HS-27A (cell line): ENCODE measurements at regions not wholly inside any gene's neighbourhood (a gene's known extent, or its start where the extent isn't known, plus 50 kb on each side); places are given as distances from the start of the nearest gene placed in this dataset.
"Not testable (repeated sequence)": the region's sequence is repeated elsewhere in the genome, so short reads cannot be mapped to it uniquely, and the experiment has no call there.

ENCODE experiments used
- DNase-seq: peaks from one replicate; pipeline ENCODE4 v3.0.0-alpha.2; 2012; ENCODE audit warnings: low read depth, missing footprints

DNA sequence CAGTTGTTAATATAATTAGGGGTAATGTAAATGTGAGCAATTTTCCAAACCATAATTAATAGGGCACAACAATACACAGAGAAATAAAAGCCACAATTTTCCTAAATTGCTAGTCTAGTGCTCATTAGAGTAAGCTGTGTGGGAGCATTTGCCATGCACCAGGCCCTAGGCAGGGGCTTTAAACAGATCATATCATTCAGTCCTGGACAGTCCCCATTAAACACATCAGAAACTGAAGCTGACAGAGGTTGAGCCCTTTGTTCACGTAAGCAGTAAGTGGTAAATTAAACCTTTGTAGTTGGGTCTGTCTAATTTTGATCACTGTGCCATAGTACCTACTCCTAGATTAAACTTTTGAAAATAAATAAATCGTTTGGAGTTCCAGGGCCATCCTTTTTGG lies 931.1 kb downstream of the C6orf118 start:
- DNase-seq = no peak

GRCh38 chr6:164377348-164377918 lies 932.0 kb downstream of the C6orf118 start:
- DNase-seq = no peak

DNA sequence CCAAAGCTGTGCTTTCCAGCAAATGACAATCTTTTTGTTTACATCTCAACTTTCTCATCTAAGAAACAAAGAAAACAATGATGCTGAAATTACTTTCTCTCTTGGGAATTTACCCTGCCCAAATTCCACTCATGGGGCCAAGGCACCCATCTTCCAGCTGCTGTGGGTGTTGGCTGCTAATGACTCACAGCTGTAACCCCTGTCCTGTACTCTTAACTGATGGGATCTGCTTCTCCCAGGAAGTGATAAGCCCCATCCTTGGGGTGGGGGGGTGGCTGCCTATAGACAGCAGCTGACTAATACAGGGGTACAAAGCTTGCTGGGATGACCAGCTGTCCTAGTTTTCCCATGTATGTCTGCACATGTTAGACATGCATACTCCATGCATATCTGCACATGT lies 938.6 kb downstream of the C6orf118 start:
- no peak for DNase-seq

GRCh38 chr6:164359441-164359840 lies 944.9 kb downstream of the QKI start:
- DNase-seq = no peak

GRCh38 chr6:164359036-164359435 lies 944.5 kb downstream of the QKI start:
- no peak for DNase-seq

DNA sequence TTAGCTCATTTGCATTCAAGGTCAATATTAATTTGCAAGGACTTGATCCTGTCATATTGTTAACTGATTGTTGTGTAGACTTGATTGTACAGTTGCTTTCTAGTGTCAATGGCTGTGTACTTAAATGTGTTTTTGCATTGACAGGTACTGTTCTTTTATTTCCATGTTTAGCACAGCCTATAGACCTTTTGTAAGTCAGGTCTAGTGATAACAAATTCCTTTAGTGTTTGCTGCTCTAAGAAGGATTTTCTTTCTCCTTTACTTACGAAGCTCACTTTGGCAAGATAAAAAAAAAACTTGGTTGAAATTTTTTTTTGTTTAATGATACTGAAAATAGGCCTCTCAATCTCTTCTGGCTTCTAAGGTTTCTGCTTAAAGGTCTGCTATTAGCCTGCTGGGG lies 942.3 kb downstream of the QKI start:
- no peak for DNase-seq

- no peak for DNase-seq
Measured at GRCh38 chr6:164347455-164347854, 932.9 kb downstream of the QKI start.

DNA sequence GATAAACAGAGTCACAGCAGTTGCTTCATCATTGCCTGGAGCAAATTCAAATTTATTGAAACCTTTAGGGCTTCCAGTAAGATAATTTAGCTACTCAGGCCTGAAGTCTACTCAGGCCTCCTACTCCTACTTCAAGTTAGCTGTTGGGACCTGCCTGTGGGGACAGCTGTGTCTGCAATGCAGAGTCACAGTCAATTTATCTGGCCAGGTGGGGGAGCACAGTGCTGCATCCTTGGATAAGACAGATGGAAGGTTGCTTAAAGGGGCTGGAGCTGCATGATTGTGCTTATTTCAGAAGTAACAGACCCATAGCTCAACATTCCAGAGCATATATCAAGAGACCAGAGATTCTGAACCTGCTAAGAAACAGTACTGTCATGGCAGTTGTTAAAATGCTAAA lies 932.1 kb downstream of the QKI start:
- no peak for DNase-seq

DNA sequence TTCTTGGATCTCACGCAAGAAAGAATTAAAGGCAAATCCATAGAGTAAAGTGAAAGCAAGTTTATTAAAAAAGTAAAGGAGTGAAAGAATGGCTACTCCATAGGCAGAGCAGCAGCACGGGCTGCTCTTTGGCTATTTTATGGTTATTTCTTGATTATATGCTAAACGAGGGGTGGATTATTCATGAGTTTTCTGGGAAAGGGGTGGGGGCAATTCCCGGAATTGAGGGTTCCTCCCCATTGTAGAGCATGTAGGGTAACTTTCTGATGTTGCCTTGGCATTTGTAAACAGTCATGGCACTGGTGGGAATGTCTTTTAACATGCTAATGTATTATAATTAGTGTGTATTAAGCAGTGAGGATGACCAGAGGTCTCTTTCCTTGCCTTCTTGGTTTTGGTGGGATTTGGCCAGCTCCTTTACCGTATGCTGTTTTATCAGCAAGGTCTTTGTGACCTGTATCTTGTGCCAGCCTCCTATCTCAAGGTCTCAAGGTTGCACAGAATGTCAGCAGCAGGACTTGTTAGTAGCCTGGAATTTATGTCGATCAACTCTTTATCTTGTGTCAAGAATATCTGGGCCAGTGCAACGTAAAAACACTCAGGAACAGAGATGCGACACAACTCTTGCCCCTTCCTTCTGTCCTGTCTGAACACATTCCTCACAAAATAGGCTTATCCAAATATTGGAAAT lies 931.4 kb downstream of the QKI start:
- DNase-seq = no peak

DNA sequence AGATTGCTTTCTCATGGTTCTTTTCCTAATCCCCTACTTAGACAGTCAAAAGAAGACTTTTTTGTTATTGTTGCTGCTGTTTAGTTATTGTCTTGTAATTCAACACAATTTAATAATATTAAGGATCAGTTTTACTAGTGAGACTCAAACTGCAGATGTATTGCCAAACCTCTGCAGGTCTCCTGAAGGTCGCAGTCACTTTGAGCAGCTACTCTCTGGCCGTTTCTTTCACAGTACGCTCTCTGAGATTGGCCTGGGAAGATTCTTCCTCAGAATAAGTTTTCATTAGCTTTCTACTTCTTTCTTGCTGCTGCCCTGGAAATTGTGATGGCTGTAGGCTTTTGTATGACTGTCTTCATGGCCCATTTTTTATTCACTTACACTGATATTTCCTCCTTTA lies 930.8 kb downstream of the QKI start:
- no peak for DNase-seq

DNA sequence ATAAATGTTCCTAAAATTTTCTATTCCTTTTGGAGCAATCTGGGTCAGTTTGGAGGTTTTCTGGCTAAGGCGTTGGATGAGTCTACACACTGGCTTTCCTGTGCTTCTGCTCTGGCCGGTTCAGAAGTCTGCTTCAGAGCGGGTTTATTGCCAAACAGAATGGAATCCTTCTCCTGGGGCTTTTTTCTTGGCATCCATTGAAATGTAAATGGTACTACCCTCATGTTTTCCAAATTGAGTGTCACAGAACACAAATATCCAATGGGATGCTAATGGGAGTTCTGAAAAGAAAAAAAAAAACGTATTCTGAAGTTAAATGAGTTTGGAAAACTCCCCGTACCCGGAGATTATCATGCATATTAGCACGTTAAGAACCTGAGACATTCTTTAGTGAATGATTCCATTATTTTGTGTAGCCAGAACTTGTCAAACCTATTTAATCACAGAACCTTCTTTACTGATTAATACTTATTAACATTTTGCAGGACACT lies 930.3 kb downstream of the QKI start:
- no peak for DNase-seq

DNA sequence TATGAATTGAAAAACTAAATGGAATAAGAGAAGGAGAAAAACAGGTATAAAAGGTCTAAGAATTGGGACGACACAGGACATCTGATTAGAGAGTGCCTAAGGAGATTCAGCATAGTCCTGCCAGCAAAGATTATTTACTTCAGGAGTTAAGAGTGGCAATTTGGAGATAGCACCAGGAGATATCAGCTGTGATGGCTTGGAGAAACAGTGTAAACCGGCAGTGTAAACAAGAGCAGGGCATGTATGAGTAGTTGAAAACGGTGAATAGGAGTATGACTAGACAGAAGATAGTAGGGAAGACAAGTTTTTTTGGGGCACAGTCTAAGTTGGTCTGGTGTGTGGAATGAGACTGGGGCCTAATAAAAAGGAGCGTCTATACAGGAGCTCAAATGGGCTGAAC lies 924.9 kb downstream of the QKI start:
- DNase-seq = not testable (repeated sequence)

- no peak for DNase-seq
Measured at GRCh38 chr6:164337925-164338397, 923.4 kb downstream of the QKI start.

DNA sequence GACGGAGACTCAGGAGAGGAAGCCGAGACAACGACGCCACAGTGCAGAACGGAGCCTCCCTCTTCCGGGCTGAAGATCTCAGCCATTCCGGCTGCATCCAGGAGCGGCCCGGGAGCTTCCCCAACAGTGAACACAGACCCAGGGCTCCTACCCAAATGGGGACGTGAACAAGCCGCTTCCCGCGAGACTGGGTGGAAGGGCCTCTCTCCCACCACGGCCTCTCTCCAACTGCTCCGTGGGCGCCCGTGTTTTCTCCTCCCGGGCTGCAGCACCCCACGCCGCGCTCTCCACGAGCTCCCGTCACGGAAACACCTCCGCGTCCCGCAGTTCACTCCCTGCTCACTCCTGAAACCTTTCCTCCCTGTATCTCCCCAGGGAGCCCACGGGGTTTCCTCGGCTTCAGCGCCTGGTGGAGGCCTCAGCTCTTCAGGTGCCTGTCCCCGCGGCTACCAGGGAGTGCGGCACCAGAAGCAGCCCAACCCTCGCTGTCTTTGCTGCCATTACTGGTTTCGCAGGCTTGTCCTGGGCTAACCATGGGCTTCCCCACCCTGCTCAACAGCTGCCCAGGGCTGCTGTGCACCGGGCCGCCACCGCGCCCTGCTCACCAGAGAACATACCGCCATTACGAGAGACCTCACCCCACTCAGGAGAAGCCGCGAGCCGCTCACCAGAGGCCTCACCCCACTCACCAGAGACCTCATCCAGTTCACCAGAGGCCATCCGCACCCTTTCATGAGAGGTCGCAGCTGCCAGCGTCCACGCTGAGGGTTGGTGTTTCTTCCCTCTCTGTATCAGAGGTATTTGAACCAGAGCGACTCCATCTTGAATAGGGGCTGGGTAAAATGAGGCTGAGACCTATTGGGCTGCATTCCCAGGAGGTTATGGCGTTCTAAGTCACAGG lies 922.8 kb downstream of the QKI start:
- no peak for DNase-seq

DNA sequence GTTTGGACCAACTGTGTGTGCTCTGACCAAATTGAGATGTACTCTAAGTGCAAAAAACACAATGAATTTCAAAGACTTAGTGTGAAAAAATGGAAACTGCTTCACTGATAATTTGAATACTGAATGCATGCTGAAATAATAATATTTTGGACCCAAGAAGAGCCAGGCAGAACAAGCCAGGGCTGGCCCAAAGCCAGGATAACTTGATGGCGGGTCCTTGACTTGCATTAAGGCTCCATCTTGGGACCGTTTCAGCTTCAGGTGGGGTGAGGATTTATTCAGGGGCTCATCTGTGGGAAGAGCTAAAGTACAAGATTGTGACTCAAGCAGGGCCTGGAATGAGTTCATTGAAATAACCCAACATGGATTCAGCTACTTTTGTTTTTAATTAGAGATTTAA lies 921.9 kb downstream of the QKI start:
- no peak for DNase-seq

DNA sequence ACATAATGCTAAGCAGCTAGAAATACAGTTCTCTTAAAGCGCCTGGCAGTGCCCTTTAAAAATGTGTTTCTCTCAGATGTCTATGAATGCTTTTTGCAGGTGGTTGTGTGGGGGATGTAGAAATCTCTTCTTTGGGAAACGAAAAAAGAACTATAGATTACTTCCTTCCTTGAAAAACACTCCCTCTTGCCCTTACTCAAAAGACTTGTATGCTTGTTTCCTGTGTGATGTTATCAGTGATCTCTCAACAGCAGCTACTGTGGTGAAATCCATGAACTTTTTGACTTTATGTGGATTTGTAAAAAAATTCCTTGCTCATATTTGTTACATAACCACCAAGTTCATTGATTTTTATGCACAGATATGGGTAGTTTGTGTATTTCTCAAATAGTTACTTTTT lies 916.5 kb downstream of the QKI start:
- no peak for DNase-seq

DNA sequence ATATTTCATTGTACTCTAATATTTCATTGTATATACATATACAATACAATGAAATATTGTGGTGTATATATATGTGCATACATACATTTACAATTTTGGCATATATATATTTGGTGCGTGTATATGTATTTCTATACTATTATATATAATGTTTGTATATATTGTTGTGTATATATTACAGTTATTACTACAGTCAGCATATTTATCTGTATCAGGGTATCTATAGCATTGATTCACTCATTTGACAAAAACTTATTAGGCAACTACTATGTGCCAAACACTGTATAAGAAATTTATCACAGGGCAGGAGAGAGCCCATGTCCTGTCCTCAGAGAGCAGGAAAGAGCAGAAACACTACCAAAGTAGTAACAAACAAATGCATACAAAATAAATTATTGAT lies 910.6 kb downstream of the QKI start:
- no peak for DNase-seq

DNA sequence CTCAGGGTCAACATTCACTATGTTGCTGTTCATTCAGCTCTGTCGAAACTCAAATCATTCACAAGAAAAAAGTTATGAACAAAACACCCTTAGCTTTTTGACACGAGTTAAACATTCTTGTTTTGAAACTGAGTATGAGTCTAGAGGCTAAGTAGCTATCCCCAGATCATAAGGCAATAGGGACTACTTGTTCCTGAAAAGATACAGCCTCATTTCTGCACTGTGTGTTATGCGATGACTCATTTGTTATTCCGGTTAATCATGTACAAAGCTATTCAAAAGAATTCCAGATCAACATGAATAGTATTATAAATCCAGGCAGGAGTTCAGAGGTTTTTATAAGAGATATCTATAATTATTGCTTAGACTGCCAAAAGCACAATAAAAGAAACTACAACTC lies 908.0 kb downstream of the QKI start:
- DNase-seq = no peak

DNA sequence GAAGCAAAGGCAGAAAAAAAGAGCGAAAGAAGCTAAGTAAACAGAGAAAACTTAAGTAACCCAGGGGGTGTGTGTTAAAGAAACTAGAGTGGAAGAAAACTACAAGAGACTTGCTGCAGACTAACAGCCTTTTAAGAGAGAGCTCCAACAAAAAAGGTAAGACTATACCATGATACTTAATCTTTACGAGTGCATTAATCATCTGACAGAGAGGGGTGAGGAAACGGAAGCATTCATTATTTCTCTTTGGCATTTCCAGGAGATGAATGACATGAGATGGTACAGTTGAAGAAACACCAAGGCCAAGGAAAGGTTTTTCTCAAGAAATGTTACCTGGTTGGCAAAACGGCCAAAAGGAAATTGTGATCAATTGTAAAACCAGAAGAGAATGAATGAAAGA lies 906.8 kb downstream of the QKI start:
- no peak for DNase-seq

DNA sequence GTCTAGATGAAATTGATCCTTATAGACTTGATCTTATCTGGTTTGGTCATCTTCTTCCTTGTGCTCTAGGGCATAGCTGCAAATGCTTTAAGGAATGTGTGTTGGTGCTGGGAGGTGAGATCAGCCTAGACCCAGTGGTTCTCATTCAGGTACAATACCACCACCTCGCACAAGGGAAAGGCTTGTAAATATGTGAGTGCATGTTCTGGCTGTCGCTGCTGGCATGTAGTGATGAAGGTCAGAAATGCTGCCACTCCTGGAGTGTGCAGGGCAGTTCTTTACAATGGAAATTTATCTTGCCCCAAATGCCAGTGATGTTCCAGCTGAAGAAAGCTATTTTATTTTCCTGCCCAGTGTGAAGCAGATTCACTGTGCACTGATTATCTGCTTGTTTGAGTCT lies 900.9 kb downstream of the QKI start:
- DNase-seq = no peak

- DNase-seq = no peak
Measured at GRCh38 chr6:164308339-164308738, 893.8 kb downstream of the QKI start.

DNA sequence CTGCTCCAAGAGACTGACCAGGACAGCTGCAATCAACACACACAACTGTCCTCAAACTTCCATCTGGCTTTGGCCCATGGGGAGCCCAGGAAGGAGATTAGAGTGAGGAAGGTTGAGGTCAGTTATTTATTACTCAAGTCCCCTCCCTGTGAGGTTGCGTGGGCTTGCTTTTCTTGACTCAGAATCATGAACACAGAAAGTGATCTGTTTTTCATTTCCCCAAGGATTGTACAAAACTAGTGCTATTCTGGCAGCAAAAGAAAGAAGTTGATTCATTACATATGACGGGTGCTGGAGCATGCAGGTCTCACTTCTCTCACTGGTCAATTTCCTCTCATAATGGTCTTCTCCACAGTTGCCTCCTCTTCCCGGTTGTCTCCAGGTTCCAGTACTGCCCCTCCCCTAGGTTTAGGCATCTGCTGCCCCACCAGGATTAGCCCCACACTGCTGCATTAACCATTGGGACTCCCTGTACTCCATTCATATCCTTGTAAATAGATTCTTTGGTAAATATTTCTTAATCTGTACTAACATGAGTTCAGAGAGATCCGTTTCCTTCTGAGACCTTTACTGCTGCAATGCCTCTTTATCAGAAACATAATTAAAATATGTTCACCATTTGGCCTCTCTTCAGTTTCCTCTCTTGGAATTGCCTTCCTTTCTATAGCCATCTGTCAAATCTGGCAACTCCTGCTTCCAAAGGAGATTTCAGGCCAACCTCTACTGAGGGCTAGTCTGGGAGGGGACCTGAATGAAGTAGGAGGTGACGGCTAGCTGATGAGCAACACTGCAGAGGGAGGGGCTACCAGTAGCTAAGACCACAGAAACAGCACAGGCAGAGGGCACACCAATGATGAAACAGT lies 888.8 kb downstream of the QKI start:
- DNase-seq = no peak
